ENCODE measurements at regions not wholly inside any gene's neighbourhood (a gene's known extent, or its start where the extent isn't known, plus 50 kb on each side); places are given as distances from the start of the nearest gene placed in this dataset.

DNA sequence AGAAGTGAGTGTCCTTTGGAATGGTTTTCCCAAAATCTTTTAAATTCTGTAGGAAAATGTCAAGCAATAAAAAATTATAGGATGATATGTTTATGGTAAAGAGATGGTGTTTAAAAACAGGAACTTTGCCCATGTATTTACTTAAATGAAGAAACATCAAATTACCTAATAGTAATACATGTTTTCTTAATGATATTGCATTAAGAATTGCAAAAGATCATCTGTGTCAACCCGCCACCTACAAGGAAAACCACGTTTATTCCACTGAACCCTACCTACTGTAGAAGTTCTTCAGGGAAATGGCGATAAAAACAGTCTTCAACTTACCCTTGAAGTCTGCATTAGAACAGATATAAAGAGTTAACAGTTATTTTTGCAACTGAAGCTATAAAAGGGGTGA lies 67.2 kb upstream of the NDP start:
- TF ChIP-seq CTCF (IDR thresholded peaks at IDR 0.05 in 4 of 5, conservative IDR thresholded peaks at IDR 0.05 in 1 of 5) (no peak), POLR2A (IDR thresholded peaks at IDR 0.05) (no peak)
